Stomach (tissue), 8 donors: ENCODE measurements at regions not wholly inside any gene's neighbourhood (a gene's known extent, or its start where the extent isn't known, plus 50 kb on each side); places are given as distances from the start of the nearest gene placed in this dataset.

ENCODE experiments used
- DNase-seq, 2 donors: peaks; one replicate each; pipeline versions ENCODE4 v3.0.0 to v3.0.0-alpha.2; 2013 to 2019
- H3K27ac ChIP-seq, 5 donors: fragments of 200-600 bp in 4 of 5; sonication (generic) in 4 of 5; one replicate each; pipeline ENCODE4 v1.5.1; 2013 to 2019; ENCODE audit warnings: mild to moderate bottlenecking in 1 of 5, moderate library complexity in 1 of 5
- H3K27me3 ChIP-seq, 3 donors: fragments of 200-600 bp; sonication (generic); one replicate each; pipeline ENCODE4 v1.5.1; 2017 to 2019; ENCODE audit warnings: mixed run types in 1 of 3
- H3K36me3 ChIP-seq, 4 donors: fragments of 200-600 bp; sonication (generic); 1 replicate in 3 of 4; 2 replicates in 1 of 4; pipeline ENCODE4 v1.5.1; 2016 to 2019
- H3K4me1 ChIP-seq, 4 donors: fragments of 200-600 bp; sonication (generic); one replicate each; pipeline ENCODE4 v1.5.1; 2016 to 2019
- H3K4me3 ChIP-seq, 4 donors: fragments of 200-600 bp; sonication (generic) in 3 of 4; one replicate each; pipeline ENCODE4 v1.5.1; 2016 to 2019; ENCODE audit warnings: mild to moderate bottlenecking in 1 of 4
- H3K9me3 ChIP-seq, 4 donors: fragments of 200-600 bp; sonication (generic); one replicate each; pipeline ENCODE4 v1.5.1; 2016 to 2019
- CTCF ChIP-seq, 7 experiments: fragments of 450-650 bp in 4 of 7; fragments of 200-600 bp in 3 of 7; sonication (generic) in 3 of 7; IDR thresholded peaks; one replicate each; pipeline ENCODE4 v1.5.1; 2016 to 2019; ENCODE audit warnings: antibody characterized with exemption in 7 of 7, control low read depth in 2 of 7, mild to moderate bottlenecking in 1 of 7
- EP300 ChIP-seq: sonication (generic); formaldehyde crosslinking; IDR thresholded peaks from one replicate; pipeline ENCODE4 v1.6.1; 2017; ENCODE audit warnings: antibody characterized with exemption
- POLR2A ChIP-seq, 4 donors: fragments of 450-650 bp; IDR thresholded peaks; one replicate each; pipeline ENCODE4 v1.6.1; 2016; ENCODE audit warnings: antibody characterized with exemption in 4 of 4, control low read depth in 2 of 4, mild to moderate bottlenecking in 1 of 4, moderate library complexity in 1 of 4
- POLR2AphosphoS5 ChIP-seq, 3 donors: sonication (generic); formaldehyde crosslinking; IDR thresholded peaks; one replicate each; pipeline ENCODE4 v1.6.1; 2016; ENCODE audit warnings: antibody characterized with exemption in 3 of 3
- WGBS, 5 donors: extraction: QIAGEN DNeasy Blood & Tissue Kit in 3 of 5; methylation state at CpG; one replicate each; pipeline versions ENCODE4 v1.1.5 to v1.1.7; 2013 to 2018; 5-methylcytosine and 5-hydroxymethylcytosine counted together
- intact Hi-C: fragments of 100-400 bp; cut with DNase I; formaldehyde crosslinking; loops from one replicate; pipeline ENCODE4 v1.15.1; 2023; ENCODE audit warnings: low total_unique reads
- donor health status: healthy with polysubstance abuse.
- donor health status: Bipolar disorder and iron deficiency.
- donor health status: healthy.

- 84 to 91% (median 86%) methylated on average over 10 of the region's 10 CpGs for WGBS, 5 donors
- Histone ChIP-seq H3K9me3 (no peaks in the 10 kb centered on the region), H3K36me3 (no peaks in the 10 kb centered on the region), H3K27ac (no peak overlapping the region), H3K4me1 (no peaks in the 10 kb centered on the region), H3K4me3 (no peak overlapping the region), H3K27me3 (no peaks in the 10 kb centered on the region)
- intact Hi-C loops, result no loop called here
- DNase-seq, result no peak
- TF ChIP-seq CTCF (IDR thresholded peaks at IDR 0.05) (no peak), POLR2AphosphoS5 (IDR thresholded peaks at IDR 0.05) (no peak), POLR2A (IDR thresholded peaks at IDR 0.05) (no peak), EP300 (no peak)
These were observed 50.0 kb upstream of the TSC22D2 start for GRCh38 chr3:150357923-150358607.

- no peak overlapping the region for H3K27ac ChIP-seq
- H3K4me3 ChIP-seq, result no peak overlapping the region
- no peak for DNase-seq
- H3K4me1 ChIP-seq, result no peaks in the 10 kb centered on the region
- intact Hi-C loops, result no loop called here
- no peak for TF ChIP-seq POLR2A (IDR thresholded peaks at IDR 0.05)
- TF ChIP-seq EP300, result no peak
- TF ChIP-seq POLR2AphosphoS5 (IDR thresholded peaks at IDR 0.05), result no peak
- TF ChIP-seq CTCF (IDR thresholded peaks at IDR 0.05), result no peak
- no peaks in the 10 kb centered on the region for H3K9me3 ChIP-seq
- H3K27me3 ChIP-seq, result no peaks in the 10 kb centered on the region
- no peaks in the 10 kb centered on the region for H3K36me3 ChIP-seq
- 79 to 88% (median 82%) methylated on average over 1 of the region's 1 CpG for WGBS, 5 donors
These were observed 51.0 kb upstream of the TSC22D2 start for GRCh38 chr3:150357140-150357539.

- DNase-seq, result no peak
- H3K4me1 ChIP-seq, result no peaks in the 10 kb centered on the region
- no peaks in the 10 kb centered on the region for H3K36me3 ChIP-seq
- H3K9me3 ChIP-seq, result no peaks in the 10 kb centered on the region
- H3K27me3 ChIP-seq, result no peaks in the 10 kb centered on the region
- no peak for TF ChIP-seq POLR2AphosphoS5 (IDR thresholded peaks at IDR 0.05)
- no peak for TF ChIP-seq CTCF (IDR thresholded peaks at IDR 0.05)
- no peak for TF ChIP-seq EP300
- no peak for TF ChIP-seq POLR2A (IDR thresholded peaks at IDR 0.05)
- no peak overlapping the region for H3K4me3 ChIP-seq
- H3K27ac ChIP-seq, result no peak overlapping the region
- WGBS, 5 donors, result 70 to 80% (median 76%) methylated on average over 1 of the region's 1 CpG
- intact Hi-C loops, result no loop called here
These were observed 52.5 kb upstream of the TSC22D2 start for GRCh38 chr3:150355574-150355973.

- DNase-seq, result no peak
- no peaks in the 10 kb centered on the region for H3K27me3 ChIP-seq
- intact Hi-C loops, result no loop called here
- no peak overlapping the region for H3K27ac ChIP-seq
- no peak overlapping the region for H3K4me3 ChIP-seq
- no peaks in the 10 kb centered on the region for H3K9me3 ChIP-seq
- H3K4me1 ChIP-seq, result peaks cover 2 to 13% (median 7%) of the 10 kb centered on the region in 4 donors
- TF ChIP-seq EP300 (no peak), POLR2A (IDR thresholded peaks at IDR 0.05) (no peak), CTCF (IDR thresholded peaks at IDR 0.05) (no peak), POLR2AphosphoS5 (IDR thresholded peaks at IDR 0.05) (no peak)
- no peaks in the 10 kb centered on the region for H3K36me3 ChIP-seq
- 82 to 96% (median 94%) methylated on average over 4 of the region's 4 CpGs for WGBS, 5 donors
These were observed 55.2 kb upstream of the TSC22D2 start for GRCh38 chr3:150352931-150353330.
